Vagina (tissue), 2 donors: ENCODE measurements at regions not wholly inside any gene's neighbourhood (a gene's known extent, or its start where the extent isn't known, plus 50 kb on each side); places are given as distances from the start of the nearest gene placed in this dataset. TPM values are rescaled to one million over a fixed set of nuclear protein-coding genes. Genes with fewer than 3 reads are reported as not detected.

Experiments
- DNase-seq, 2 donors: peaks; one replicate each; pipeline ENCODE4 v3.0.0-alpha.2; 2017; ENCODE audit errors: extremely low spot score in 2 of 2
- H3K27ac ChIP-seq: fragments of 200-600 bp; sonication (generic); one replicate; pipeline ENCODE4 v1.5.1; 2019
- H3K27me3 ChIP-seq: fragments of 200-600 bp; sonication (generic); one replicate; pipeline ENCODE4 v1.5.1; 2019
- H3K36me3 ChIP-seq, 2 donors: fragments of 200-600 bp; sonication (generic); one replicate each; pipeline ENCODE4 v1.5.1; 2017 to 2019
- H3K4me1 ChIP-seq: fragments of 200-600 bp; sonication (generic); one replicate; pipeline ENCODE4 v1.5.1; 2019
- H3K4me3 ChIP-seq, 2 donors: fragments of 200-600 bp; sonication (generic); 1 replicate in 1 of 2; 2 replicates in 1 of 2; pipeline ENCODE4 v1.5.1; 2016 to 2019
- H3K9me3 ChIP-seq: fragments of 200-600 bp; sonication (generic); one replicate; pipeline ENCODE4 v1.5.1; 2019
- POLR2A ChIP-seq, 2 donors: fragments of 450-650 bp; IDR thresholded peaks; one replicate each; pipeline ENCODE4 v1.6.1; 2017; ENCODE audit warnings: antibody characterized with exemption in 2 of 2, mild to moderate bottlenecking in 2 of 2, moderate library complexity in 2 of 2
- POLR2AphosphoS5 ChIP-seq, 2 donors: sonication (generic); formaldehyde crosslinking; IDR thresholded peaks; one replicate each; pipeline ENCODE4 v1.9.0; 2017; ENCODE audit warnings: antibody characterized with exemption in 2 of 2, mild to moderate bottlenecking in 2 of 2, low read depth in 1 of 2; ENCODE audit not compliant: insufficient read depth in 1 of 2
- intact Hi-C: fragments of 100-400 bp; cut with DNase I; formaldehyde crosslinking; loops from one replicate; pipeline ENCODE4 v1.15.1; 2023
- small RNA-seq: library from RNA; depleted of rRNA; stranded (forward); fragments of <200 nt; gene quantifications from one replicate; pipeline ENCODE3, GENCODE V24; 2016
- TF ChIP-seq, protein P1 (sequence below), 3 experiments: fragments of 450-650 bp in 2 of 3; fragments of 200-600 bp in 1 of 3; sonication (generic) in 1 of 3; IDR thresholded peaks; one replicate each; pipeline ENCODE4 v1.5.1; 2017 to 2019; ENCODE audit warnings: antibody characterized with exemption in 3 of 3, mild to moderate bottlenecking in 2 of 3, moderate library complexity in 2 of 3

DNA sequence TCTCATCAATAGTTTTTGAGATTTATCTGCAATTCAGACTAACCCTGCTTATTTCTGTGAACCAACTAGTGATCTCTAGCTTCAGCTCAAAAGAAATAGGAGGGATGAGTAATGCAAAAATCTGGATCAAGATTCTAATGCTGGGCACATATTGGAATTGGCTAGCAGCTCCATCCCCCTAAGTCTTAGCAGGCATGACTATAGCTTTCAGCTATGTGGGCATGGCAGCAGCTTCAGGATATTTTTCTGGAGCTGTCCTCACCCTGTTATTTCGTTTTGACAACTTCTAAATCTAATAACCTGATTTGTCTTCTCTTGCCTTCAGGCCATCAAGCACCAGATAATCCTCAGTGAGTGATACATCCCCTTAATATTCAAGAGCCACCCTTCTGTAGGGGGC lies 50.8 kb upstream of the GNPDA2 start:
- Histone ChIP-seq H3K27me3 (no peaks in the 10 kb centered on the region), H3K27ac (no peak overlapping the region), H3K4me1 (no peaks in the 10 kb centered on the region), H3K36me3 (no peaks in the 10 kb centered on the region), H3K9me3 (no peaks in the 10 kb centered on the region), H3K4me3 (no peak overlapping the region)
- TF ChIP-seq, protein P1, sequence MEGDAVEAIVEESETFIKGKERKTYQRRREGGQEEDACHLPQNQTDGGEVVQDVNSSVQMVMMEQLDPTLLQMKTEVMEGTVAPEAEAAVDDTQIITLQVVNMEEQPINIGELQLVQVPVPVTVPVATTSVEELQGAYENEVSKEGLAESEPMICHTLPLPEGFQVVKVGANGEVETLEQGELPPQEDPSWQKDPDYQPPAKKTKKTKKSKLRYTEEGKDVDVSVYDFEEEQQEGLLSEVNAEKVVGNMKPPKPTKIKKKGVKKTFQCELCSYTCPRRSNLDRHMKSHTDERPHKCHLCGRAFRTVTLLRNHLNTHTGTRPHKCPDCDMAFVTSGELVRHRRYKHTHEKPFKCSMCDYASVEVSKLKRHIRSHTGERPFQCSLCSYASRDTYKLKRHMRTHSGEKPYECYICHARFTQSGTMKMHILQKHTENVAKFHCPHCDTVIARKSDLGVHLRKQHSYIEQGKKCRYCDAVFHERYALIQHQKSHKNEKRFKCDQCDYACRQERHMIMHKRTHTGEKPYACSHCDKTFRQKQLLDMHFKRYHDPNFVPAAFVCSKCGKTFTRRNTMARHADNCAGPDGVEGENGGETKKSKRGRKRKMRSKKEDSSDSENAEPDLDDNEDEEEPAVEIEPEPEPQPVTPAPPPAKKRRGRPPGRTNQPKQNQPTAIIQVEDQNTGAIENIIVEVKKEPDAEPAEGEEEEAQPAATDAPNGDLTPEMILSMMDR (IDR thresholded peaks at IDR 0.05): no peak
- no peak for TF ChIP-seq POLR2AphosphoS5 (IDR thresholded peaks at IDR 0.05; ENCODE audit: insufficient read depth in 1 of 2, low read depth in 1 of 2)
- TF ChIP-seq POLR2A (IDR thresholded peaks at IDR 0.05): no peak
- intact Hi-C loops: no loop called here
- no peak for DNase-seq

Small RNA genes lying in the stretch of these regions (small RNA-seq; reads per million reads assigned to genes)
- gene RNU6-931P: not detected
